Superior temporal gyrus (tissue), 1 donor: ENCODE measurements at regions not wholly inside any gene's neighbourhood (a gene's known extent, or its start where the extent isn't known, plus 50 kb on each side); places are given as distances from the start of the nearest gene placed in this dataset.
A peak's percentile ranks its signal among the peaks of the same experiment; 100 is the strongest.
"Not testable (repeated sequence)": the region's sequence is repeated elsewhere in the genome, so short reads cannot be mapped to it uniquely, and the experiment has no call there.

Source experiments
- DNase-seq: peaks from one replicate; pipeline ENCODE4 v3.0.0-alpha.2; 2016; ENCODE audit errors: extremely low spot score

DNA sequence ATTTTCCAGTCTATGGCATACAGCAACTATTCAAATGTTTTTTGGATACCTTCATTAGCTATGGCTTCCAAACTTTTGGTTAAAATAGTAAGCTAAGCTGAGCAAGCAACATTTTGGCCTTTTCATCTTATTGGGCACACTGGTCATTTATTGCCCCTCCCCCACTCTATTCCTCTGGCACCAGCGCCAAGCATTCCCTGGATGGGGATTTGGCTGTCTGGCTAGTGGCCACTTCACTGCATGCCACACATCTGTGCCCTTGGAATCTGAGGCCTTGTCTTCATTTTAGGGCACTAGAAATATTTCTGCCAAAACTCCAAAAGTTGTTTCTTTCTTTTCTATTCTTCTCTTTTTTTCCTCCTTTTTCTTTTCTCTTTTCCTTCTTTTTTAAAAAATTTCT lies 305.8 kb upstream of the POTED start:
- not testable (repeated sequence) for DNase-seq

DNA sequence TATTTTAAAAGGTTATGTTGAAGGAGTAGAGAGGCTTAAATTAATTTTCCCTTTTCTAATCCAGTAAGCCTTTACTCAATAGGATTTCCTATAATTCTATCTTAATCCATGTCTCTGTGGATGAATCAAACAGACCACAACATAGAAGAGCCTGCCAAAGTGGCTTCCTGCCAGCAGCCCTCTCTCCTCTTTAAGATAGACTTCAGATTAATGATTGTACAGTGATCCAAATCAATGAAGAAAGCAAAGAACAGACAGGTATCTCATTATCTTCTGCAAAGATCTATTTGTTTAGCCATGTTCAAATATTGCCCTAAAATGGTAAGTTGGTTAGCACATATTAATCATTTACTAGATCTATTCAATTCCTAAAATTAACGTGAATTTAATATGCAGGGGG lies 304.7 kb upstream of the POTED start:
- DNase-seq = not testable (repeated sequence)

DNA sequence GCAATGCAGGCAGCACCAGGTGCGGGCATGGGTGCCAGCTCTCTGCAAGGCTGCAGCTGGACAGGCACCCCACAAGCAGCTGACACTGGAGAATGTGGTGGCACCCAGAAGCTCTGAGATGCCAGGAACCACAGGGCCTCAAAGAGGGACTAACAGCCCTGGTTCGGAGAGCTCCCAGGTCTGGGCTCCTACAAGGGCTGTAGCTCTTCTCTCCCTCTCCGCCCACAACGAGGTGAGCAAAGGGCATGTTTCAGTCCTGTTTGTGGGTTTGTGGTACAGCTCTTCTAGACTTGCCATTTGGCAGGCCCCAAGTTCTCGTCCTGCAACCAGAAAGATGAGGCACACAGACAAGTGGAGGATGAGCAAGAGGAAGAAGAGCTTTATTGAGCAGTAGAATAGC lies 299.5 kb upstream of the POTED start:
- not testable (repeated sequence) for DNase-seq

DNA sequence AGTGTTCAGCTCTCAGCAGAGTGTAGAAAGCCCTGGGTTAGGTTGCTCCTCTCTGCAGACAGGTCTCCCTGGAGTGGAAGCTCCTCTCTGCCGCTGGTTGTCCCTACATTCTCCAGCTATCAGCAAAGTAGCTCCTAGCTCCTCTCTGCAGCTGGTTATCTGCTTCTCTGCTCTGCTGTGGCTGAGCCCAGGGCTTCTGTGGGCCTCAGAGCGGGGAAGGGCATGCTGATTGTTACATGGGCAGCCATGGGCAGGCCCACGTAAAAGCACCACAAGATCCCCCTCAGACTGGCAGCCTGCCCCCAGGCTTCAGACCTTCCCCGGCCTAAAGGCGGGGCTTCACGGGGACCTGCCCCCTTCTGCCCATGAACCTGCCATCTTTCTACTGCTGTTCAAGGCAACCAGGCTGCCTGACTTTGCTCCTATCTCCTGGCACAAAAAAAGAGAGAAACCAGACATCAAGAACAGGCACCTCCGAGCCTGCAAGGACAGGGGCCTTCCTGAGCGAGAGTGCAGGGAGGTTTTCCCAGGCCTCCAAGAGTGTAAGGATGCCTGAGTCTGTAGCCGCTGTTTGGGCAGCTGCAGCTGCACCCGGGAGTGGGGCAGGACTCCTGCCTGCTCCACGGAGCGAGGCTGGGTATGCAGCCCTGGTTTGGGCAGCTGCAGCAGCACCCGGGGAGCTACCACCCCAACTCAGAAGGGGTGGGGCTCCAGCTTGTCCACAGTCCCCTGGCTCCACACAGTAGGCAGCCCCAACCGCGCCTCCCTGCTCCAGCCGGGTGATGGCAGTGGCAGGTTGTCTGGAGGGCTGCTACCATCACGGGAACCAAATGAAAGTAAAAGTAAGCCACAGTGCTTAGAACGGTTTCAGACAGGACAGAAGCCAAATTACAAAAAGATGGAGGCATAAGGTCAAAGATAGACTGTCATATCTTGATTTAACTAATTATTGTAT lies 298.7 kb upstream of the POTED start:
- not testable (repeated sequence) for DNase-seq

DNA sequence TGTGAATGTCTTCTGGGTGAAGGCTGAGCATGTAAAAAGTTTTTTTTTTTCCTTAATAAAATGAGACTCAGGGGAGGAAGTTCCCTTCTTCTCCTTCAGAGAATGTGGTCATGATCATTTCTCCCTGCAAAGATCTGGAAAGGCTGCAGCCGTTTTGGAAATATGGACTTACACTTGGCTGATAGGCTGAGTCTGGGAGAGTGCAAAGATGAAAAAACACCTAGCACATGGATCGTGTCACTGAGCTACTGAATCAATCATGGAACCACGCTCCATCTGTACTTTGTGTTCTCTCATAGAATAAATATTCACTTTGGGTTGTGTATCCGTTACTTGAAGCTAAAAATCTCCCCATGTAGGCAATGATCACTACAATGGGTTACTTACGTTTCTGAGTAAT lies 290.9 kb upstream of the POTED start:
- DNase-seq = not testable (repeated sequence)

DNA sequence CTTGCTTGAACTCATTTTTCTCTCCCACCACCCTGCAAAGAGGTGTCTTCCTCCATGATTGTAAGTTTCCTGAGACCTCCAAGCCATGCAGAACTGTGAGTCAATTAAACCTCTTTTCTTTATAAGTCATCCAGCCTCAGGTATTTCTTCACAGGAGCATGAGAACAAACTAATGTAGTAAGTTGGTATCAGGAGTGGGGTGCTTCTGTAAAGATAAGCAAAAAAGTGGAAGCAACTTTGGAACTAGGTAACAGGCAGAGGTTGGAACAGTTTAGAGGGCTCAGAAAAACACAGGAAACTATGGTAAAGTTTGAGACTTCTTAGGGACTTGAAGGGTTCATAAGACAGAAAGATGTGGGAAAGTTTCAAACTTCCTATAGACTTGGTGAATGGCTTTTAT lies 287.7 kb upstream of the POTED start:
- not testable (repeated sequence) for DNase-seq

DNA sequence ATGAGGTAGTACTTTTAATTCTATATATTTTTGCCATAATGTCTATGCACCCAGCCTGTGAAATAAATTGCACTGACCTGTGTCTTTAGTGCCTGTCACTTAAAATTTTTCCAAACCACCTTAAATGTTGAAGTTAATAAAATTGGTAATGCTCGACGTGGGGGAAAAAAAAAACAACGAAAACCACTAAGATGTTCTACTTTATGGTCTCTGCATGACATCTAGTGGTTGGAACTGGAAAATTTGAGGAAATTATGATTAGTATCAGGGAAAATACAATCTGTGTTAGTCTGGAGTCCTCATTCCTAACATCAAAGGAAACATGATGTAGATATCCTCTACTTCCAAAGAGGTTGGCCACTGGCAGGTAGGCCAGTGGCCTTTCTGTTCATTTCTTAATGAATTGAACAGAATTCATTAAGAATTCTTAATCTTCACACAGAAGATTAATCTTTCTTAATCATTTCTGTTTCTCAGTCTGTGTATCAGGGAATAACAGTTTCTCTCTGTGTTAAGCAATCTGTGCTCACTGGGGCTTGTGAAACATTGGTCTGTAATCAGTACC lies 268.8 kb upstream of the POTED start:
- DNase-seq = peak; percentile 8

DNA sequence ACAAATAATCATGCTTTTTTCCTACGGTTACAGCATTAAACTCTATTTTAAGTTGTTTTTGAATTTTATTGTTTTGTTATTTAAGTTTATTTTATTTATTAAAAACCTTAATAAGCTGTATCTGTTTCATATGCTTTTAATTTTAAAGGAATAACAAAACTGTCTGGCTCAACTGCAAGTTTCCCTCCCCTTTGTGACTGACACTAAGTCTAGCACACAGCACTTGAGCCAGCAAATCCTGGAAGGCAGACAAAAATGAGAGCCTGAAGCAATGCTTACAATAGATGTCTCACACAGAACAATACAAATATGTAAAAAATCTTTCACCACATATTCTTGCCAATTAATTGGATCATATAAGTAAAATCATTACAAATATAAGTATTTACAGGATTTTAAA lies 258.1 kb upstream of the POTED start:
- not testable (repeated sequence) for DNase-seq

DNA sequence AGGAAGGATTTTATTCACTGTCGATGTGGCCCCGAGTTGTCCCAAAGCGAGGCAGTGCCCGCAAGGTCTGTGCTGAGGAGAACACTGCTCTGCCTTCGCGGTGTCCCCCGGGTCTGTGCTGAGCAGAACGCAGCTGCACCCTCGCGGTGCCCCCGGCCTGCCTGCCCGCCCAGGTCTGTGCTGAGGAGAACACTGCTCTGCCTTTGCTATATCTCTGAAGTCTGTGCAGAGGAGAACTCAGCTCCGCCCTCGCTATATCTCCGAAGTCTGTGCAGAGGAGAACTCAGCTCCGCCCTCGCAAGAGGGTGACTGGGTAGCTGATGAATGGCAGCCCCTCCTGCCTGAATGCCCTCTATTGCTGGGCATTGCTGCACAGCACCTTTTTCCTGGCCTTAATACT lies 249.4 kb upstream of the POTED start:
- DNase-seq = not testable (repeated sequence)

DNA sequence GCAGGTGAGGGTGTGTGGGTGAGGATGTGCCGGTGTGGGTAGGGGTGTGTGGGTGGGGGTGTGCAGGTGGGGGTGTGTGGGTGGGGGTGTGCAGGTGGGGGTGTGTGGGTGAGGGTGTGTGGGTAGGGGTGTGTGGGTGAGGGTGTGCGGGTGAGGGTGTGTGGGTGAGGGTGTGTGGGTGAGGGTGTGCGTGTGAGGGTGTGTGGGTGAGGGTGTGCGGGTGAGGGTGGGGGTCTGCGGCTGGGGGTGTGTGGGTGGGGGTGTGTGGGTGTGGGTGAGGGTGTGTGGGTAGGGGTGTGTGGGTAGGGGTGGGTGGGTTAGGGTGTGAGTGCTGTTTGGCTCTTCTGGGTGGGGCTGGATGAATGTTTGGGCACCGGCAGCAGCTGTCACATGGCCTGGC lies 241.4 kb upstream of the POTED start:
- no peak for DNase-seq

DNA sequence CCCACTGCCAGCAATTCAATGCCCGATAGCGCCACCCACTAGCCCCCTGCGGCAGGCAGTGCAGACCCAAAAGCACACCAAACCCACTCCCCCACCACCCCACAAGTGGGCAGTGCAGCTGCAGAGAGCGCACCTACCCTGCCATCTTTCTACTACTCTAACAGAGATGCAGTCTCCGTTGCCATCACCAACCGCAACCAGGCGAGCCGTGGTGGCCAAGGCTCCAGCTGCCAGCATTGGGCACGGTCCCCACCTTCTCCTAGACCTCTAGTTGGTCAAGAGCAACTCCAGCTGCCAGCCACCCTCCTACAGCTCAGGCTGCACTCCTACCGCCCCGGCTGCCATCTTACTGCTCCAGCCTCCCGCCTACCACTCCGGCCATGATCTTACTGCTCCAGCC lies 236.9 kb upstream of the POTED start:
- not testable (repeated sequence) for DNase-seq

DNA sequence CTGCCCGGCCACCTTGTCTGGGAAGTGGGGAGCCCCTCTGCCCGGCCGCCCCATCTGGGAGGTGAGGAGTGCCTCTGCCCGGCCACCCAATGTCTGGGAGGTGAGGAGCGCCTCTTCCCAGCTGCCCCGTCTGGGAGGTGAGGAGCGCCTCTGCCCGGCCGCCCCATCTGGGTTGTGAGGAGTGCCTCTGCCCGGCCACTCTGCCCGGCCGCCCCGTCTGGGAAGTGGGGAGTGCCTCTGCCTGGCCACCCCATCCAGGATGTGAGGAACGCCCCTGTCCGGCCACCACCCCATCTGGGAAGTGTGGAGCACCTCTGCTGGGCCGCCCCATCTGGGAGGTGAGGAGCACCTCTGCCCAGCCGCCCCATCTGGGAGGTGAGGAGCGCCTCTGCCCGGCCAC lies 230.6 kb upstream of the POTED start:
- DNase-seq = not testable (repeated sequence)

DNA sequence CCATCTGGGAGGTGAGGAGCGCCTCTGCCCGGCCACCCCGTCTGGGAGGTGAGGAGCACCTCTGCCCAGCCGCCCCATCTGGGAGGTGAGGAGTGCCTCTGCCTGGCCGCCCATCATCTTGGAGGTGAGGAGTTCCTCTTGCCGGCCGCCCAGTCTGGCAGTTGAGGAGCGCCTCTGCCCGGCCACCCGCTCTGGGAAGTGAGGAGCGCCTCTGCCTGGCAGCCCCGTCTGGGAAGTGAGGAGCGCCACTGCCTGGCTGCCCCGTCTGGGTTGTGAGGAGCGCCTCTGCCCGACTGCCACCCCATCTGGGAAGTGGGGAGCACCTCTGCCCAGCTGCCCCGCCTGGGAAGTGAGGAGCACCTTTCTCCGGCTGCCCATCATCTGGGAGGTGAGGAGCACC lies 230.0 kb upstream of the POTED start:
- DNase-seq = not testable (repeated sequence)

DNA sequence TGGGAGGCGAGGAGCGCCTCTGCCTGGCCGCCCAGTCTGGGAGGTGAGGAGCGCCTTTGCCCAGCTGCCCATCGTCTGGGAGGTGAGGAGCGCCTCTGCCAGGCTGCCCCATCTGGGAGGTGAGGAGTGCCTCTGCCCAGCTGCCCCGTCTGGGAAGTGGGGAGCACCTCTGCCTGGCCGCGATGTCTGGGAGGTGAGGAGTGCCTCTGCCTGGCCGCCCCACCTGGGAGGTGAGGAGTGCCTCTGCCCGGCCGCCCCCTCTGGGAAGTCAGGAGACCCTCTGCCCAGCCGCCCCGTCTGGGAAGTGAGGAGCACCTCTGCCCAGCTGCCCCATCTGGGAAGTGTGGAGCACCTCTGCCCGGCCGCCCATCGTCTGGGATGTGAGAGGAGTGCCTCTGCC lies 229.0 kb upstream of the POTED start:
- not testable (repeated sequence) for DNase-seq

DNA sequence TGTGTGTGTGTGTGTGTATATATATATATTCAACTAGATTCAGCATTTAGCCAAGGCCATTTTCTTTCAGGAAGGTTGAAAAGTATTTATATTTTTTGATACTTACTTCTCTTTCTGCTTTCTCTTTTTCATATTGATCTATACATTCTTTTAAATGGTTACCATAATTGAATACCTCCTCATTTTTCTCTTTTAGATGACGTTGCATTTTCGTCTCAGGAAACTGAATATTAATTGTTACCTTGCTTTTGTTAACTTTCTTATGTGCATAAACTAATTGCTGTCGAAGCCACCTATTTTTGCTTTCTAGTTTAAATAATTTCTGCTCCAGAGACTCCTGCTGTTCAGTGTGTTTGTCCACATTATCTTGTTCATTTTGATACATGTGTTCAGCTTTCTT lies 225.4 kb upstream of the POTED start:
- DNase-seq = not testable (repeated sequence)

DNA sequence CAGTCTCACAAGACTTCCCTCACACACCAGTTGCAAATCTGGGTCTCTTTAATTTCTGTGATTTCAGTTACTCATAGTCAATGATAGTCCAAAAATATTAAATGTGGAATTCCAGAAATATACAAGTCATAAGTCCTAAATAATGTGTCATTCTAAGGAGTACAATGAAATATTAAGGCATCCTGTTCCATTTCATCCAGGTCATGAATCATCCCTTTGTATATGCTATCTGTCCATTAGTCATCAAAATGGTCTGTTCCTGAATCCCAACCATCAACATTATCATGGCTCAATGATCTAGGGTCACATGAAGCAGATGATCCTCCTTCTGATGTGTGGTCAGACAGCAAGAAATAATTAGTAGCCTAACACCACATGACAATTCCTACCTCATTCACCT lies 200.4 kb upstream of the POTED start:
- not testable (repeated sequence) for DNase-seq

DNA sequence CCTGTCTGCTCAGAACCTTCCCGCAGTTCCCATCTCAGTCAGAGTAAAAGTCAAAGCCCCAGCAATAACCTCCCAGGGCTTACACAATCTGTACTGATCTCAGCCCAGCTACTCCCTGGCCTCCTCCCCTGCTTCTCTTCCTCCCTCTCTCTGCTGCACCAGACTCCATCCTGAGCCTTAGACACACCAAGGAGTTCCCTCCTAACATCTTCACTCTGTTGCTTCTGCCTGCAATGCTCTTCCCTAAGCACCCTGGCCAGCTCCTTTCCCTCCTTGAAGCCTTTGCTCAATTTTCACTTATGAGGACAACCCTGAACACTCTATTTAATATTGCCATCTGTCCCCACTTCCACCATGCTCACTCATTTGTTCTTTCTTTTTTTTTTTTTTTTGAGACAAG lies 173.7 kb upstream of the POTED start:
- DNase-seq = not testable (repeated sequence)

DNA sequence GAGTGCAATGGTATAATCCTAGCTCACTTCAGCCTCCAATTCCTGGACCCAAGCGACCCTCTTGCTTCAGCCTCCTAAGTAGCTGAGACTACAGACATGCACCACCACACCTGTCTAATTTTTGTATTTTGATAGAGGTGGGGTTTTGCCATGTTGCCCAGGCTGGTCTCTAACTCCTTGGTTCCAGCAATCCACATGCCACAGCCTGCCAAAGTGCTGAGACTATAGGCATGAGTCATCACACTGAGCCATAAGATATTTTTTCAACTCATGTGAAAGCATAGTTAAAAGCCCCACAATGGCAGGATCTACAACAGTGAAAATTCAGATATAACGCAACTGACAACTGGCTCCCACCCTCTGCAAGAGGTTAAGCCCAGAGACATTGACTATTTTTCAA lies 161.8 kb upstream of the POTED start:
- not testable (repeated sequence) for DNase-seq

DNA sequence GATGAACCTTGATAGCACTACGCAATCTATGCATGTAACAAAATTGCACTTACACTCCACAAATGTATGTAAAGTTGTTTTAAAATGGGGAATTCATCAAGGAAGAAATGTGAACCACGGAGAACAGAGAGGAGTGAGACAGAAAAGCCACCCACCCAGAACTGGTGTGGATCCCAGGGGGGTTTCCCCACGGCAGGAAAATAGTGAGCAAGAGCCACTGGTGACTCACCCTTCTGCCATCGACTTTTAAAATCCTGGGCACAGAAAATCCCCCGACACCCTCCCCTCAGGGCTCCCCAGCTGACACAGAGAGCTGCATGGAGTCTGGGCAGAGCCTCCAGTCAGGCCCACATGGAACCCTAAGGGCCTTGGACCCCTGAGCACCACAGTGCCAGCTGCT lies 146.0 kb upstream of the POTED start:
- not testable (repeated sequence) for DNase-seq
